Motor neuron (in vitro differentiated cells): ENCODE measurements at regions not wholly inside any gene's neighbourhood (a gene's known extent, or its start where the extent isn't known, plus 50 kb on each side); places are given as distances from the start of the nearest gene placed in this dataset.
"Not testable (repeated sequence)": the region's sequence is repeated elsewhere in the genome, so short reads cannot be mapped to it uniquely, and the experiment has no call there.

Source experiments
- ATAC-seq, 8 experiments: fragments of 200-7000 bp; cut with Tn5 transposase; replicated peaks in 6 of 8; 2 replicates each; pipeline ENCODE4 v1.8.0; 2021; ENCODE audit warnings: mild to moderate bottlenecking in 8 of 8, moderate library complexity in 8 of 8
- H3K27ac ChIP-seq, 2 donors: fragments of 250-450 bp; sonication (Bioruptor Pico); 2 replicates each; pipeline ENCODE4 v1.9.0; 2021; ENCODE audit warnings: antibody characterized with exemption in 2 of 2, mild to moderate bottlenecking in 2 of 2, moderate library complexity in 1 of 2
- H3K4me1 ChIP-seq, 2 donors: fragments of 250-450 bp; sonication (Bioruptor Pico); replicated peaks in 1 of 2; 2 replicates each; pipeline ENCODE4 v1.6.1; 2021; ENCODE audit warnings: antibody characterized with exemption in 2 of 2, mild to moderate bottlenecking in 2 of 2, moderate library complexity in 1 of 2
- H3K4me3 ChIP-seq, 5 donors: fragments of 250-450 bp; sonication (Bioruptor Pico); 2 replicates each; pipeline ENCODE4 v1.9.0; 2021; ENCODE audit warnings: antibody characterized with exemption in 5 of 5, mild to moderate bottlenecking in 5 of 5, moderate library complexity in 4 of 5
- WGBS, 10 experiments: fragments of 450-650 bp; shearing (Covaris generic); methylation state at CpG; one replicate each; pipeline ENCODE4 v1.0.0; 2022; 5-methylcytosine and 5-hydroxymethylcytosine counted together
- in situ Hi-C, 9 experiments: fragments of 400-800 bp; cut with MboI; loops; one replicate each; pipeline ENCODE4 v1.15.0; 2021; ENCODE audit warnings: low sequenced_read_pairs in 9 of 9, low pct_unique_long_range_greater_than_20kb in 2 of 9; ENCODE audit not compliant: unreplicated experiment in 9 of 9

DNA sequence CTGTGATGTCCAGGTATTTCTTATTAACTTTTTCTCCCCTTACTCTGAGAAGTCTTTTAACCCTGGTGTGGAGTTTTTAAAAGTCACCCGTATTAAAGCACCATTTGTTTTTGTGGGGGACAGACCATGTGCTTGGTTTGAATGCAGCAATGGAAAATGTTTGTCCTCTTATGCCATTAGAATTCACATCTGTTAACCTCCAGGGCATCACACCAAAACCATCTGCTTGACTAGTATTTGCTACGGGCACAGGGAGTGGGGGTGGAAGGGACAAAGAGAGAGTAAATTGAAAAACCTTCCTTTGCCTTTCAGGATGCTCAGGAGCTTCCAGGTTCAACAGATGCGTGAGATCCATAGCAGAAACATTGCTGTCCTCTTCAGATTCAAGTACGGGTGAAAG lies 61.4 kb upstream of the GOLGA8B start:
- Histone ChIP-seq H3K4me1 (no peaks in the 10 kb centered on the region), H3K4me3 (no peak overlapping the region), H3K27ac (no peak overlapping the region)
- WGBS, 10 experiments = 23 to 100% (median 75%) methylated on average over 1 to 4 of the region's 4 CpGs
- in situ Hi-C loops = no loop called here
- peak in 3 of 8 experiments; percentile 17 to 58 (median 44) for ATAC-seq

DNA sequence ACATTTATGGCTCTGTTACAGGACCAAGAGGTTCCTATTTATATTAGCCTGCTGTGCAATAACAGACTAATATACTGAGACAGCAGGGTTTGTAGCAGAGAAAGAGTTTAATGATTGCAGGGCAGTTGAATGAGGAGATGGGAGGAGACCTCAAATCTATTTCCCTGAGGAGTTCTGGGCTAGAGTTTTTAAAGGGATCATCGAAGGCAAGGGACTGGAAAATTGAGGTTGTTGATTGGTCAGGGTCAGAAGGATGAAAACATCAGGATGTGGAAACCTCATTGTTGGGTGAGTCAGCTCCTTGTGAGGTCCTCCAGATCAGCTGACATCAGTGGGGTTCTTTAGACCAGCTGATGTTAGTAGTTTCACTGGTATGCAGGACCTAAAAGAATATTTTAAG lies 60.6 kb upstream of the GOLGA8B start:
- ATAC-seq = peak in 3 of 8 experiments; percentile 52 to 78 (median 63)
- Histone ChIP-seq H3K27ac (no peak overlapping the region), H3K4me3 (no peak overlapping the region), H3K4me1 (no peaks in the 10 kb centered on the region)
- in situ Hi-C loops = no loop called here
- WGBS, 10 experiments = 0 to 100% (median 80%) methylated on average over 1 of the region's 1 CpG; no CpG with 5 or more reads in 1 of the 10 experiments

DNA sequence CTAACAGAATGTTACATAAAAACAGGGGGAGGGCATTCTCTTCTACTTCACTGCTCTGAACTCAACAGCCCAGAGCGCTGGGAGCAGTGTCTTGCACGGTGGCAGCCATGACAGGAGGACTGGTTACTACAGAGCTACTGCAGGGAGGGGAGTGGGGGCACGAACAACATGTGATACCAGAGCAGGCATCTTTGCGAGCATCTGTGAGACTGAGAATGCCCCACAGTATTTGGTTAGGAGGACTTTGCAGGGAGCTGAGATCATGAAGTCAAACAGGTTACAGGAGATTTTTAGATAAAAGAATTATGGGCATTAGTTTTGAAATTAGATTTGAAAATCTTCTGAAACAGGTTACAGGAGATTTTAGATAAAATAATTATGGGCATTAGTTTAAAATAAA lies 58.8 kb upstream of the GOLGA8B start:
- no peak overlapping the region for H3K27ac ChIP-seq
- no peaks in the 10 kb centered on the region for H3K4me1 ChIP-seq
- in situ Hi-C loops = no loop called here
- H3K4me3 ChIP-seq = no peak overlapping the region
- WGBS, 10 experiments = 33 to 69% (median 52%) methylated on average over 2 to 4 of the region's 4 CpGs; no CpG with 5 or more reads in 2 of the 10 experiments
- ATAC-seq = peak in 1 of 8 experiments; percentile 17

GRCh38 chr15:34640661-34641060 lies 57.2 kb upstream of the GOLGA8B start:
- ATAC-seq = no peak
- no peak overlapping the region for H3K27ac ChIP-seq

GRCh38 chr15:34637305-34637704 lies 53.9 kb upstream of the GOLGA8B start:
- H3K4me3 ChIP-seq = no peak overlapping the region
- no peak overlapping the region for H3K27ac ChIP-seq
- ATAC-seq = no peak
- in situ Hi-C loops = loop anchor here in 1 of 9 experiments (10.0 kb wide), 1 partner anchor 277 kb away; no protein-coding TSS in a partner anchor
- H3K4me1 ChIP-seq = no peaks in the 10 kb centered on the region
- WGBS, 10 experiments = 33 to 100% (median 93%) methylated on average over 1 of the region's 1 CpG; no CpG with 5 or more reads in 2 of the 10 experiments

More at GRCh38 chr15:34640661-34641060, 57.2 kb upstream of the GOLGA8B start:
- Histone ChIP-seq H3K4me1 (no peaks in the 10 kb centered on the region), H3K4me3 (no peak overlapping the region)
- in situ Hi-C loops = no loop called here

DNA sequence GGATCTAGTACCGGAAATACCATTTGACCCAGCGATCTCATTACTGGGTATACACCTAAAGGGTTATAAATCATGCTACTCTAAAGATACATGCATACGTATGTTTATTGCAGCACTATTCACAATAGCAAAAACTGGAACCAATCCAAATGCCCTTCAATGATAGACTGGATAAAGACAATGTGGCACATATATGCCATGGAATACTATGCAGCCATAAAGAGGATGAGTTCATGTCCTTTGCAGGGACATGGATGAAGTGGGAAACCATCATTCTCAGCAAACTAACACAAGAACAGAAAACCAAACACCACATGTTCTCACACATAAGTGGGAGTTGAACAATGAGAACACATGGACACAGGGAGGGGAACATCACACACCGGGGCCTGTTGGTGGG lies 50.2 kb upstream of the GOLGA8B start:
- not testable (repeated sequence) for H3K27ac ChIP-seq, H3K4me1 ChIP-seq, ATAC-seq, H3K4me3 ChIP-seq
- WGBS, 10 experiments = 60 to 100% (median 100%) methylated on average over 1 to 3 of the region's 4 CpGs; no CpG with 5 or more reads in 3 of the 10 experiments
- in situ Hi-C loops = loop anchor here in 1 of 9 experiments (10.0 kb wide), 1 partner anchor 281 kb away; no protein-coding TSS in a partner anchor
